ENCODE measurements at regions not wholly inside any gene's neighbourhood (a gene's known extent, or its start where the extent isn't known, plus 50 kb on each side); places are given as distances from the start of the nearest gene placed in this dataset.

- TF ChIP-seq CTCF (IDR thresholded peaks at IDR 0.05) (no peak), POLR2A (IDR thresholded peaks at IDR 0.05) (no peak), POLR2AphosphoS5 (IDR thresholded peaks at IDR 0.05) (no peak)
Observed at GRCh38 chr15:62278534-62278933, 113.4 kb upstream of the C2CD4B start.
